Inflammatory macrophage treated with lipopolysaccharide for 1 hour (primary cell): ENCODE measurements at regions not wholly inside any gene's neighbourhood (a gene's known extent, or its start where the extent isn't known, plus 50 kb on each side); places are given as distances from the start of the nearest gene placed in this dataset.
"Not testable (repeated sequence)": the region's sequence is repeated elsewhere in the genome, so short reads cannot be mapped to it uniquely, and the experiment has no call there.

Experiments
- DNase-seq, 2 donors: peaks; one replicate each; pipeline ENCODE4 v3.0.0-alpha.2; 2020 to 2022

- DNase-seq, result no peak
Measured at GRCh38 chr1:43108080-43108479, 64.0 kb downstream of the EBNA1BP2 start.

DNA sequence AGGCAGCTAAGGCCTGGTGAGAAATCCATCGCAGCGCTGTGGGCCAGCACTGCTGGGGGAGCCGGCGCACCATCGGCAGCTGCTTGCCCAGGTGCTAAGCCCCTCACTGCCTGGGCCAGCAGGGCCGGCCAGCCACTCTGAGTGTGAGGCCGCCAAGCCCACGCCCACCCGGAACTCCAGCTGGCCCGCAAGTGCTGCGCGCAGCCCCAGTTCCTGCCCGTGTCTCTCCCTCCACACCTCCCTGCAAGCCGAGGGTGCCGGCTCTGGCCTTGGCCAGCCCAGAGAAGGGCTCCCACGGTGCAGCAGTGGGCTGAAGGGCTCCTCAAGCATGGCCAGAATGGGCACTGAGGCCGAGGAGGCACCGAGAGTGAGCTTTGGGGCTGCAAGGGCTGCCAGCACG is 64.4 kb downstream of the EBNA1BP2 start:
- DNase-seq, result no peak

- no peak for DNase-seq
Measured at GRCh38 chr1:43104027-43104763, 67.9 kb downstream of the EBNA1BP2 start.

DNA sequence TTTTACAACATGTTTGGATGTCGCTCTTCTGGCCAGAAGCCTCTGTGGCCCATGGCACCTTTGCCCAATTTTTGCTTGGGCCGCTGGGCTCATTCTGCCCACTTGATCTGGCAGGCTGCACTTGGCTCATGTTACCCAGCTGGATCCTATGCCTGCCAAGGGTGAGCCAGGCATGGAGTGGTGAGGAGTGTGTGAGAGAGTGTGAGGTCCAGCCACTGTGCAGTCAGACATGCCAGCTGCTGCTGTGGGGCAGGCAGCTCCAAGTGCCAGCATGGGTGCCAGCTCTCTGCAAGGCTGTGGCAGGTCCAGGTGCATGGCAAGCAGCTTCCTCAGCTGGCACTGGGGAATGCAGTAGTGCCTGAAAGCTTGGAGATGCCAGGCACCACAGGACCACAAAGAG is 71.0 kb downstream of the EBNA1BP2 start:
- DNase-seq, result no peak

GRCh38 chr1:43098200-43098599 is 73.9 kb downstream of the EBNA1BP2 start:
- no peak for DNase-seq

DNA sequence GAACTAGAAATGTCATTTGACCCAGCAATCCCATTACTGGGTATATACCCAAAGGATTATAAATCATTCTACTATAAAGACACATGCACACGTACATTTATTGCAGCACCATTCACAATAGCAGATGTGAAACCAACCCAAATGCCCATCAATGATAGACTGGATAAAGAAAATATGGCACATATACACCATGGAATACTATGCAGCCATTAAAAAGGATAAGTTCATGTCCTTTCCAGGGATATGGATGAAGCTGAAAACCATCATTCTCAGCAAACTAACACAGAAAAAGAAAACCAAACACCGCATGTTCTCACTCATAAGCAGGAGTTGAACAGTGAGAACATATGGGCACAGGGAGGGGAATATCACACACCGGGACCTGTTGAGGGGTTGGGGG is 75.6 kb downstream of the EBNA1BP2 start:
- DNase-seq, result not testable (repeated sequence)

- DNase-seq, result not testable (repeated sequence)
Measured at GRCh38 chr1:43090812-43091211, 81.3 kb downstream of the EBNA1BP2 start.

GRCh38 chr1:43090157-43090556 is 81.9 kb downstream of the EBNA1BP2 start:
- DNase-seq, result not testable (repeated sequence)

- no peak for DNase-seq
Measured at GRCh38 chr1:43083375-43083891, 88.7 kb downstream of the EBNA1BP2 start.

GRCh38 chr1:43082740-43083139 is 89.3 kb downstream of the EBNA1BP2 start:
- DNase-seq, result no peak

- no peak for DNase-seq
Measured at GRCh38 chr1:43077273-43077672, 94.8 kb downstream of the EBNA1BP2 start.

- no peak for DNase-seq
Measured at GRCh38 chr1:43074709-43075108, 97.4 kb downstream of the EBNA1BP2 start.

GRCh38 chr1:43074244-43074643 is 97.8 kb downstream of the EBNA1BP2 start:
- no peak for DNase-seq

- peak; percentile 42 to 83 for DNase-seq
Measured at GRCh38 chr1:43073490-43074230, 98.4 kb downstream of the EBNA1BP2 start.

- no peak for DNase-seq
Measured at GRCh38 chr1:43072314-43072713, 99.8 kb downstream of the EBNA1BP2 start.

GRCh38 chr1:43071241-43071640 is 100.8 kb downstream of the EBNA1BP2 start:
- DNase-seq, result no peak

GRCh38 chr1:43069461-43070050 is 102.5 kb downstream of the EBNA1BP2 start:
- DNase-seq, result no peak

DNA sequence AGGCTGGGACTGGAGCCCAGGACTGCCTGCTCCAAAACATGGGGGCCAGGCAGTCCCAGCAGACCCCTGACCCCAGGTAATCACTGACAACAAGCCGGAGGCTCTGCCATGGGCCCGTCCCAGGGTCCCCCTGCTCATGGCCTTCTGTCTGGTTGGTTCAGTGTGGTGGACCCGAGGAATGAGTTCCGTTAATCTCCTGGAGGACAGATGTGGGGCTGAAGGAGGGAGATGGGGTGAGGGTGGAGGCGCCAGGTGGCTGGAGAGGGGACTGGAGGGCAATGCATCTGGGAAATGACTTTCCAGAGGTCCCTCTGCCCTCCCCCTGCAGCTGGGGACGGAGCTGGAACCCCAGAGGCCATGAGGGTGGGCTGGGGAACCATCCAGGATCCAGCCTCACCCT is 103.2 kb downstream of the EBNA1BP2 start:
- no peak for DNase-seq

DNA sequence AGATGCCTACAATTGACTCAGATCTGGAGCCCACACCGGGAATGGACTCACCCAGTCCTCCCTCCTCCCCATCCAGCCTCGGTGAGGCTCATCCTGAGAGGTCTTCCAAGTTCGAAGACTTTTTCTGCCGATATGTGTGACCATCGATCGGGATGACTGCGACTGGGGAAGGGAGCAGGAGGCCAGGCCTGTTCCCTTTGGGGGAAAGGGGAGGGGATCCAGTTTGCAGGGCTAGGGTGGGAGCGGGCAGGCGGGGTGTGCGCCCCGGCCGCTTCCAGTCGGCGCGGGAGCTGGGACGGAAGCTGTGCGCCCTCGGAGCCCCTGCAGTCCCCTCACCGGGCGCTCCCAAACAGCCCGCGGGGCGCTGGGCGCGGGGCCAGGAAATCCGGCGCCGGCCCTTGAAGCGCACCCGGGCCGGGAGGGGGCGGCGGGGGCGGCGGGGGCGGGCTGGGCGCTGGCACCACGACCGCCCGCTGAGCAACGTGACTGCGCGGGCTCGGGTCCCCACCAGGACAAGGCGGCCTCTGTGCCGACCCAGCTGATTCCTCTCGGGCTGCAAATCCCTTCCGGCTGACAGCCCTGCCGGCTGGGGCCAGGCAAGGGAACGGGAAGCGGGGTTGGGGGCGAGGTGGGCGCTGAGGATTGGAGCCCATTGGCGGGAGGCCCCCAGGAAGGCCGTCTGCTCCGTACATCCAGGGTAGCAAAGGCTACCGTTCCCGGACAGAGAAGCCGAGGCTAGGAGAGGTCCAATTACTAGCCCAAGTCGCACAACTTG is 103.9 kb downstream of the EBNA1BP2 start:
- DNase-seq, result no peak

GRCh38 chr1:43067233-43067745 is 104.8 kb downstream of the EBNA1BP2 start:
- no peak for DNase-seq

DNA sequence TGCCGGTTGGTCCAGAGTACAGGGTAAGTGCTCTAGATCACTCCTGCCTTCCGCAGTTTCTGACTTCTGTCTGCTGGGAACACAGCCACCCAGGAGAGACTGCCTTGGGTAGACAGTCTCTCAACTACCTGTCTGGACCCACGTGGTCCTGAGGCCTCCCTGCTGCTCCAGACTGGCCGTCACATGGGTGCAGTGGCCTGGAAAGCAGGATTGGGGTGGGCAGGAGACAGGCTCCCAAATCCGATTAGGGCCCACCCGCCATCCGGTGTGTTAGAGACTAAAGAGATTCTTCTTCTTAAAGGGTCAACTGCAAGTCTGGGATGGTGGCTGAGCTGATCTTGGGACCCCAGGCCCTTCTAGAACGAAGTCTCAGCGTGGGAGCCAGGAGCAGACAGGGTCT is 105.5 kb downstream of the EBNA1BP2 start:
- no peak for DNase-seq

DNA sequence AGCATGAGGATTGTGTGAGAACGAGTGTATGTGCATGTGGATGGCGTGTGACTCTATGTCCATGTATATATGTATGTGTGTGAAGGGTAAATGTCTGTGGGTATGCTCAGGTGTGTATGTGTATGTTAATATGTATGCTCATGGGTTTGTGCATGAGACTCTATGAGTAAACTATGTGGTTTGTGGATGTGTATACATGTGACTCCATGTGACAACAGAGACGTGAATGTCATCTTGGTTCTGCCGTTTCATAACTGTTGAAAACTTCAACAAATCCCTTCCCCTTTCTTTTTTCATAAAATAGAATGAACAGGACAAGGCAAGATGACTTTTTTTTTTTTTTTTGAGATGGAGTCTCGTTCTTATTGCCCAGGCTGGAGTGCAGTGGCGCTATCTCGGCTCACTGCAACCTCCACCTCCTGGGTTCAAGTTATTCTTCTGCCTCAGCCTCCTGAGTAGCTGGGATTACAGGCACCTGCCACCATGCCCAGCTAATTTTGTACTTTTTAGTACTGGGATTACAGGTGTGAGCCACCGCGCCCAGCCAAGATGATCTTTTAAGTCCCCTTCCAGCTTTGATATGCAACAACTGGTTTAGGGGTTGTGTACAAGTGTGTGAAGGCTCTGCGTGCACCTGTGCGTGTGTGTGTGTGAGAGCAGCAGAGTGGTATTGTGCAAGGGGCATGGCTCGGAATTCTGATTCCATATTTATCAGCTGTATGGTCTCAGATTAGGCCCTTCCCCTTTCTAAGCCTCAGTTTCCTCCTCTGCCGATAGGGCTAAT is 106.3 kb downstream of the EBNA1BP2 start:
- peak; percentile 44 to 66 for DNase-seq
